ENCODE measurements at regions not wholly inside any gene's neighbourhood (a gene's known extent, or its start where the extent isn't known, plus 50 kb on each side); places are given as distances from the start of the nearest gene placed in this dataset.

DNA sequence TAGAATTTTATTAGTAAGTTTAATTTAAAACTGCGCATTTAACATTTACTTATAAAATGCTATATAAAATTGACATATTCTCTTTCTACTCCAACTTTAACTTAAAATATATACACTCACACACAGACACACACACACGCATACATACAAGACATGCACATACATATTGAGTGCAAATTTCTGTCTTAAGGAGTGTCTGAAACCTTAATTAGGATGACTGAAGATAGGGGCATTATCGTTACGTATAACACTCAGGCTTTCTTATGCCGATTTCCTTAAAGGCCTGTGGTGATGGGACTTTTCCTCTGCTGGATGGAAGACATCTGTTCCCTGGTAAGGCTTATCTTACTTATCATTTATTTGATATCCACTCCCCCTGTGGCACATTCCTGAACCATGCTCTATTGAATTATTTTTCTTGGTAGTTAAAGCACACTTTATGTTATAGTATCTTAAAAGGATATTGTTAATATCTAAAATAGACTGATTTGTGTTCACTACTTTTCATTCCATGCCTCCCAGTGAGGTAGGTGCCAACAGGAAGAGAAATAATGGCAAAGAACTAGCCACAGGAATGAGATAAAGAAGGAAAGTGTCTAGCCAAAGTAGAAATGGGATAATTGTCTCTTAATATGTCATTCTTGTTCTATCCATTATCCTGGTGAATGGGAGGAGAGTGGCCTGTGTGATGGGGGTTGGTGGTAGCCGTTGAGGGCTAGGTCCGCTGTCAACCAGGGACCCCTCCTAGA, 92.9 kb upstream of the GPRIN3 start:
- no peak for TF ChIP-seq POLR2AphosphoS5 (IDR thresholded peaks at IDR 0.05)
- TF ChIP-seq, protein P1, sequence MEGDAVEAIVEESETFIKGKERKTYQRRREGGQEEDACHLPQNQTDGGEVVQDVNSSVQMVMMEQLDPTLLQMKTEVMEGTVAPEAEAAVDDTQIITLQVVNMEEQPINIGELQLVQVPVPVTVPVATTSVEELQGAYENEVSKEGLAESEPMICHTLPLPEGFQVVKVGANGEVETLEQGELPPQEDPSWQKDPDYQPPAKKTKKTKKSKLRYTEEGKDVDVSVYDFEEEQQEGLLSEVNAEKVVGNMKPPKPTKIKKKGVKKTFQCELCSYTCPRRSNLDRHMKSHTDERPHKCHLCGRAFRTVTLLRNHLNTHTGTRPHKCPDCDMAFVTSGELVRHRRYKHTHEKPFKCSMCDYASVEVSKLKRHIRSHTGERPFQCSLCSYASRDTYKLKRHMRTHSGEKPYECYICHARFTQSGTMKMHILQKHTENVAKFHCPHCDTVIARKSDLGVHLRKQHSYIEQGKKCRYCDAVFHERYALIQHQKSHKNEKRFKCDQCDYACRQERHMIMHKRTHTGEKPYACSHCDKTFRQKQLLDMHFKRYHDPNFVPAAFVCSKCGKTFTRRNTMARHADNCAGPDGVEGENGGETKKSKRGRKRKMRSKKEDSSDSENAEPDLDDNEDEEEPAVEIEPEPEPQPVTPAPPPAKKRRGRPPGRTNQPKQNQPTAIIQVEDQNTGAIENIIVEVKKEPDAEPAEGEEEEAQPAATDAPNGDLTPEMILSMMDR (IDR thresholded peaks at IDR 0.05 in 8 of 11, conservative IDR thresholded peaks at IDR 0.05 in 3 of 11) = no peak
- TF ChIP-seq POLR2A (IDR thresholded peaks at IDR 0.05) = no peak
